ENCODE measurements at regions not wholly inside any gene's neighbourhood (a gene's known extent, or its start where the extent isn't known, plus 50 kb on each side); places are given as distances from the start of the nearest gene placed in this dataset.

DNA sequence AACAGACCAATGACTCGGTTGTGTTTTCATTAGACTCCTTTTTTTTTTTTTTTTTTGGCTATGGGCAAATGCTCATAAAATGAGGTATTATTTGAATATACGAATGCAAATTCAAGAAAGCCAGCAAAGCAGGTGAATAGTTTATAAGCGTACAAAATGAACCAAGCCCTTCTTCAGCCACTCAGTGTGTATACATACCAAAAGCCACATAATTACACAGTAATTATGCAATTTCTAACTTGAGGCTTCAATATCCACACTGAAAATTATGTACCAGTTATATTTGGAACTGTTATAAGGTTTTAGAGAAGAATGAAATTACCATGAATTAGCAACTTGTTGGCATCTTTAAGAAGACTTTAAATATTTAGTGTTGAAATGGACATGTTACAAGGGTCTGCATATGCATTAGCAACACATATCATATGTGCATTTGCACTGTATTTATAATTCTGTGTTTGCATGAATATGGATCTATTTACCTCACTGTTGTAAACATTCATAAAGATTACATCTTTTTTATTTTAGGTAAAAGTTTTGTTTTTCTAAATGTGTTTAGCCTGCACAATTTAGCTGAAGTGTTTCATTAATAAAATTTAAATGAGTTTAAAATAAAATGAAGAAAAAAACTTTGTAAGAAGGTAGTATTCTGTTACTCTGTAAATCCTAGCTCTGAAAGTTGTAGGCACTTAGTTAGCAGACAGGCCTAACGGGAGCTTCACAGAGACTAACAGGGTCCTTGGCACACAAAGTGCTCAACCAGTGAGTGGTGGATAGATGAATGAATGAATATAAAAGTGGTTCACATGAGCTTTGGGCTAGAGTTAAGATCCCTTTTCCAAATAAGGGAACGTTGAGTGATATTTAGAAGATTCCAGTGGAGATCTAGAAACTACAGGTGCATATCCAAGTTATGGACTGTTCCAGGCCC, 241.0 kb upstream of the NFIA start:
- no peaks in the 10 kb centered on the region for H3K36me3 ChIP-seq (ENCODE audit: control insufficient read depth in 2 of 4, insufficient read depth in 4 of 4, low read length in 3 of 4)
- no peak overlapping the region for H3K18ac ChIP-seq (ENCODE audit: extremely low read depth, low read length)
- no peak overlapping the region for H3K4me2 ChIP-seq (ENCODE audit: insufficient read depth in 1 of 2, low read depth in 2 of 2, low read length in 2 of 2)
- no peak overlapping the region for H2AFZ ChIP-seq (ENCODE audit: low read length)
- H3K4me3 ChIP-seq (ENCODE audit: extremely low read depth in 1 of 4, insufficient read depth in 2 of 4, low read depth in 3 of 4, low read length in 4 of 4), result no peak overlapping the region
- no peak overlapping the region for H2BK15ac ChIP-seq (ENCODE audit: low read length)
- H3K79me2 ChIP-seq (ENCODE audit: control insufficient read depth in 1 of 2, insufficient read depth in 2 of 2, low read length in 2 of 2), result no peaks in the 10 kb centered on the region
- H4K91ac ChIP-seq (replicated peaks; ENCODE audit: insufficient read length, low read length), result no peak overlapping the region
- no peaks in the 10 kb centered on the region for H4K20me1 ChIP-seq (replicated peaks in 1 of 2; ENCODE audit: control insufficient read depth in 1 of 2, insufficient read depth in 2 of 2, low read length in 2 of 2)
- no peak overlapping the region for H4K5ac ChIP-seq (ENCODE audit: insufficient read length, low read depth, low read length)
- no peak overlapping the region for H3K27ac ChIP-seq (ENCODE audit: low read depth, low read length)
- CTCF ChIA-PET (ENCODE audit: partially characterized antibody), result no interaction called here
- H3K23ac ChIP-seq (ENCODE audit: insufficient read length), result no peak overlapping the region
- DNase-seq (ENCODE audit: low read depth in 1 of 2, low spot score in 2 of 2), result no peak
- no peak overlapping the region for H3K14ac ChIP-seq (ENCODE audit: insufficient read length)
- H2AK5ac ChIP-seq (ENCODE audit: low read depth, low read length), result no peak overlapping the region
- POLR2A ChIA-PET (ENCODE audit: partially characterized antibody), result no interaction called here
- no peak overlapping the region for H2BK120ac ChIP-seq (replicated peaks; ENCODE audit: low read depth, low read length)
- FAIRE-seq, result no peak
- H4K8ac ChIP-seq (ENCODE audit: extremely low read depth, insufficient read depth, low read length), result no peak overlapping the region
- no peaks in the 10 kb centered on the region for H3K23me2 ChIP-seq (ENCODE audit: low read depth, low read length)
- no peak overlapping the region for H3K56ac ChIP-seq (replicated peaks; ENCODE audit: insufficient read length, low read depth, low read length)
- no peak overlapping the region for H2BK12ac ChIP-seq (ENCODE audit: low read depth, low read length)
- no peak overlapping the region for H3K4ac ChIP-seq (replicated peaks; ENCODE audit: insufficient read length, low read depth, low read length)
- H3K4me1 ChIP-seq (replicated peaks in 1 of 4; ENCODE audit: control insufficient read depth in 3 of 4, insufficient read depth in 4 of 4, low read length in 3 of 4), result no peaks in the 10 kb centered on the region
- no peaks in the 10 kb centered on the region for H3K27me3 ChIP-seq (replicated peaks in 1 of 4; ENCODE audit: control insufficient read depth in 3 of 4, extremely low read depth in 1 of 4, insufficient read depth in 3 of 4, low read length in 3 of 4)
- H3K79me1 ChIP-seq (ENCODE audit: low read depth, low read length), result no peaks in the 10 kb centered on the region
- 85% methylated on average over 5 of the region's 5 CpGs; no CpG with 5 or more reads in 1 of the 2 experiments for WGBS, 2 experiments (ENCODE audit: extremely low coverage in 1 of 2, insufficient coverage in 1 of 2, insufficient read length in 1 of 2, insufficient replicate concordance in 2 of 2, low coverage in 1 of 2, low lambda C conversion rate in 2 of 2, missing lambda C conversion rate in 1 of 2)
- no peak overlapping the region for H2BK20ac ChIP-seq (ENCODE audit: low read length)
- no peaks in the 10 kb centered on the region; a peak in 1 of 4 replicates for H3K9me3 ChIP-seq (ENCODE audit: insufficient read depth in 2 of 2, low read depth in 1 of 2, low read length in 1 of 2)
- no peak overlapping the region for H2BK5ac ChIP-seq (ENCODE audit: low read depth, low read length)
- no peak overlapping the region for H3K9ac ChIP-seq (replicated peaks in 1 of 4; ENCODE audit: extremely low read depth in 1 of 4, low read depth in 3 of 4, low read length in 3 of 4)
- no peak for TF ChIP-seq EGR1 (IDR thresholded peaks at IDR 0.05; ENCODE audit: borderline replicate concordance, low read depth, low read length)
- no peak for TF ChIP-seq RFX5 (IDR thresholded peaks at IDR 0.05; ENCODE audit: borderline replicate concordance, low read depth, low read length)
- TF ChIP-seq, protein P1, sequence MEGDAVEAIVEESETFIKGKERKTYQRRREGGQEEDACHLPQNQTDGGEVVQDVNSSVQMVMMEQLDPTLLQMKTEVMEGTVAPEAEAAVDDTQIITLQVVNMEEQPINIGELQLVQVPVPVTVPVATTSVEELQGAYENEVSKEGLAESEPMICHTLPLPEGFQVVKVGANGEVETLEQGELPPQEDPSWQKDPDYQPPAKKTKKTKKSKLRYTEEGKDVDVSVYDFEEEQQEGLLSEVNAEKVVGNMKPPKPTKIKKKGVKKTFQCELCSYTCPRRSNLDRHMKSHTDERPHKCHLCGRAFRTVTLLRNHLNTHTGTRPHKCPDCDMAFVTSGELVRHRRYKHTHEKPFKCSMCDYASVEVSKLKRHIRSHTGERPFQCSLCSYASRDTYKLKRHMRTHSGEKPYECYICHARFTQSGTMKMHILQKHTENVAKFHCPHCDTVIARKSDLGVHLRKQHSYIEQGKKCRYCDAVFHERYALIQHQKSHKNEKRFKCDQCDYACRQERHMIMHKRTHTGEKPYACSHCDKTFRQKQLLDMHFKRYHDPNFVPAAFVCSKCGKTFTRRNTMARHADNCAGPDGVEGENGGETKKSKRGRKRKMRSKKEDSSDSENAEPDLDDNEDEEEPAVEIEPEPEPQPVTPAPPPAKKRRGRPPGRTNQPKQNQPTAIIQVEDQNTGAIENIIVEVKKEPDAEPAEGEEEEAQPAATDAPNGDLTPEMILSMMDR (IDR thresholded peaks at IDR 0.05; ENCODE audit: control extremely low read depth in 1 of 3, insufficient read depth in 1 of 3, low read depth in 1 of 3, low read length in 3 of 3), result no peak
- TF ChIP-seq EP300 (IDR thresholded peaks at IDR 0.05; ENCODE audit: borderline replicate concordance in 1 of 2, low read depth in 2 of 2, low read length in 2 of 2), result no peak
